Fibroblast of pulmonary artery (primary cell): ENCODE measurements at regions not wholly inside any gene's neighbourhood (a gene's known extent, or its start where the extent isn't known, plus 50 kb on each side); places are given as distances from the start of the nearest gene placed in this dataset.

Experiments used
- DNase-seq: peaks from one replicate; pipeline ENCODE4 v3.0.0-alpha.2; 2010; ENCODE audit warnings: low read depth
- H3K4me3 ChIP-seq: replicated peaks from 2 replicates; pipeline ENCODE4 v1.5.1; 2011; ENCODE audit warnings: low read depth, mild to moderate bottlenecking, control low read depth, low read length, moderate library complexity
- TF ChIP-seq, protein P1 (sequence below): IDR thresholded peaks from 2 replicates; pipeline ENCODE4 v1.5.1; 2011; ENCODE audit warnings: mild to moderate bottlenecking, control low read depth, low read length, inconsistent platforms; ENCODE audit errors: missing control alignments

DNA sequence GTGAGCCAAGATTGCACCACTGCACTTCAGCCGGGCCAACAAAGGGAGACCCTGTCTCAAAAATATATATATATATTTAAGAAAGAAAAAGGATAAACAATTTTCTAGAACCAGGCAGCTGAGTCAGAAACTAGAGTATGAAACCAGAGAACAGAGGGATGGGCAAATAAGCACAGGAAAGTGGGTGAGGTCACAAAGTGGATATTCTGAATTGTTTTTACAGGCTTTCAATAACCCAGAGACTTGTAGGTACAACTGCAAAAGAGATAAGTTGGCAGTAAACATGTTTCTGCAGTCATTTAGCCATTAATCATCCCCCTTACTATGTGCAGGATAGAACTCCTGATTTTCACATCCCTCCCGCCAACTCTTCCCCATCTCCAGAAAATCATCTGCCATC is 94.2 kb downstream of the BTG1 start:
- no peak for DNase-seq
- TF ChIP-seq, protein P1, sequence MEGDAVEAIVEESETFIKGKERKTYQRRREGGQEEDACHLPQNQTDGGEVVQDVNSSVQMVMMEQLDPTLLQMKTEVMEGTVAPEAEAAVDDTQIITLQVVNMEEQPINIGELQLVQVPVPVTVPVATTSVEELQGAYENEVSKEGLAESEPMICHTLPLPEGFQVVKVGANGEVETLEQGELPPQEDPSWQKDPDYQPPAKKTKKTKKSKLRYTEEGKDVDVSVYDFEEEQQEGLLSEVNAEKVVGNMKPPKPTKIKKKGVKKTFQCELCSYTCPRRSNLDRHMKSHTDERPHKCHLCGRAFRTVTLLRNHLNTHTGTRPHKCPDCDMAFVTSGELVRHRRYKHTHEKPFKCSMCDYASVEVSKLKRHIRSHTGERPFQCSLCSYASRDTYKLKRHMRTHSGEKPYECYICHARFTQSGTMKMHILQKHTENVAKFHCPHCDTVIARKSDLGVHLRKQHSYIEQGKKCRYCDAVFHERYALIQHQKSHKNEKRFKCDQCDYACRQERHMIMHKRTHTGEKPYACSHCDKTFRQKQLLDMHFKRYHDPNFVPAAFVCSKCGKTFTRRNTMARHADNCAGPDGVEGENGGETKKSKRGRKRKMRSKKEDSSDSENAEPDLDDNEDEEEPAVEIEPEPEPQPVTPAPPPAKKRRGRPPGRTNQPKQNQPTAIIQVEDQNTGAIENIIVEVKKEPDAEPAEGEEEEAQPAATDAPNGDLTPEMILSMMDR: no peak
- no peak overlapping the region for H3K4me3 ChIP-seq

DNA sequence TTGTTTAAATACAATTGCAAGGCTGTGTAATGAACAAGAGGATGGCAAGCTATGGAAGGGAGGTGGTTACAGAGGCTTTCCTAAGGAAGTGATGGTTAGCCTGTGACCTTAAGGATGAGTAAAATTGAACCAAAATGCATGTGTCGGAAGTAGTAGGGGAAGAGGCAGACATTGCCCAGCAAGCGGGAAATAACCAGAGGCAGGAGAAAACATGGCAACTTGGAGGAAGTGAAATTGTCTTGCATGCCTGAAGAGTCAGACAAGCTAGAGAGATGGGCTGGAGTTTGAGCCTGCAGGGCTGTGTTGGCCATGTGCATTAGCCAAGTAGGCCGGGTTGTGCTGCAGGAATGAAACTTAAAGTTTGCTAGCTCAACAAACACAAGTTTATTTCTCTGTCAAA is 96.2 kb downstream of the BTG1 start:
- H3K4me3 ChIP-seq: no peak overlapping the region
- TF ChIP-seq, protein P1: no peak
- no peak for DNase-seq

DNA sequence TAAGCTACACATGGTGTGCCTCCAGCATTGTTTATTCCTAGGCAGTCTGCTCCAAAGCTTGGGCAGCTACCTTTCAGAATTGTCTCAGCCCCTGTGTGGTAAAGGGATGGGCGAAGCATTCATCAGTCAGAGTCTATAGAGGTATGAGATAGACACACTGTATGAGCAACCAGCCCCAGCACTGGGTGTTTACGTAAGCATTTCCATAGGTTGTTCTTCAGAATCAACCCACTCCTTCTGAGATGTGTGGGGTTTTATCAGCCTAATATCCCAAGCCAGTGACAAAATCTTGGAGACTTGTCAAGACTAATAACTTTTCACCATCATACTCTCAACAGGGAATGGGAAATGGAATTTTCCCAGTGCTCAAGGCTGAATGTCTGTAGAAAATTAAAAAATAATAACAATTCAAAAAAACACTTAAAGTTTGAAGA is 98.2 kb downstream of the BTG1 start:
- no peak overlapping the region for H3K4me3 ChIP-seq
- DNase-seq: no peak
- TF ChIP-seq, protein P1: no peak

DNA sequence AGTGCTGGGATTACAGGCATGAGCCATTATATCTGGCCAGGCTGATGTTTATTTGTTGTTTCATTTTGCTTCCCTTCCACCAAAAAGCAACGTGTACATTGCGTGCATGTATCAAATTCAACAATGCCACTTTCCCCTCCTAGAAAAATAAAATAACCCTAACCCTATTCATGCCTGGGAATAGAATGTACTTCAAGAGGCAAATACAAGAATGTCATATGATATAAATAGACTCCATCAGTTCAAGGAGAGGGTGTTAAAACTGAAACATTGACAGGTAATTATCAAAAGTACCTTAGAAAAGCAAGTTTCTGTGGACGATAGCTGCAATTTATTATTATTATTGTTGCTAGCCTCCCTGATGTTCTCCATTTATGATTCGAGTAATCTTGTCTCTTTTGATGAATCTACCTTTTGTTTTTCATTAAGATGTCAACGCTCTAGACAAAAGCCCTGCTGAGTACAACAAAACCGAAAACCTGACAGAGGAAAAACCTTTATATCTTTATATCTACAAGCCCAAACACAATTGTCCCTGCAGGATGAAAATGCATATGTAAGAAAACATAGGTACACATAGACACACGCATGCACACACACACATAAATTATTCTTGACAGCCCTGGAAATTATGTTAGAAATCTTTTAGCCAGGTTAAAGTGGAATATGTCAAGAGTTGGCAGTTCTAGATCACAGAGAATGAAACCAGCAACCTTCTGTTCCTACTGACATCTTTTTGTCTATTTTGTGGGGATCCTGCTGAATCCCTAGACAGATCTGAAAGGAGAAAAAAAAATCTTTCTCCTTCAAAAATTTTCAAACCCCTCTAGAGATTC is 98.9 kb downstream of the BTG1 start:
- no peak overlapping the region for H3K4me3 ChIP-seq
- TF ChIP-seq, protein P1: no peak
- no peak for DNase-seq

DNA sequence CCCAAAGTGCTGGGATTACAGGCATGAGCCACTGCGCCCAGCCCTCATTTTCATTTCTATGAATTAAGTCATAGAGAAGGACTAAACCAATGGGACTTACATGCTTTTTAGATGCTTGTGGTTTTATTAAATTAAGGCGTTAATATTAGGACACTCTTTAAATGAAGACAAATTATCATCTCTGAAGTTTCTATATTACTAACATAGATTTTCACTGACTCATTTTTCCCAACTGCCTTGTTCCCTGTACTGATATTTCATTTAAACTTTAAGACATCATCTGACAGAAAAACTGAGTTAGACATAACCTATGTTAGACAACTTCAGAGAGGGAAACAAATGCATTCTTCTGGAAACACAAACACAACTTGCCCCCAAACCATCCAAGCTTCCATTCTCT is 99.8 kb downstream of the BTG1 start:
- TF ChIP-seq, protein P1: no peak
- DNase-seq: no peak
- no peak overlapping the region for H3K4me3 ChIP-seq

DNA sequence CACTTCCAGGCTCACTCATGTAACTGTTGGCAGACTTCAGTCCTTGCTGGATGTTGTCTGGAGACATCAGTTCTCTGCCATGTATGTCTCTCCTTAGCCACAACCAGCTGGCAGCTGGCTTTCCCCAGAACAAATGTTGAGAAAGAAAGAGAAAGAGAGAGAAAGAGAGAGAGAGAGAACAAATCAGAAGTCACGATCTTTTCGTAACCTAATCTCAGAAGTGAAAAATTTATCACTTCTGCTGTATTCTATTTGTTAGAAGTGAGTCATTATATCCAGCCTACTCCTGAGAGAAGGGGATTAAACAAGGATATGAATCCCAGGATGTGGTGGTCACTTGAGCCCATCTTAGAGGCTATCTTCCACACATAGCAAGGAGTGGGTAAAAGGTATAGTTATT is 101.2 kb downstream of the BTG1 start:
- TF ChIP-seq, protein P1: no peak
- no peak for DNase-seq
- no peak overlapping the region for H3K4me3 ChIP-seq
